Prostate gland (tissue), 2 donors: ENCODE measurements at regions not wholly inside any gene's neighbourhood (a gene's known extent, or its start where the extent isn't known, plus 50 kb on each side); places are given as distances from the start of the nearest gene placed in this dataset.

Experiments
- POLR2AphosphoS5 ChIP-seq: sonication (generic); formaldehyde crosslinking; IDR thresholded peaks from one replicate; pipeline ENCODE4 v1.6.1; 2017; ENCODE audit warnings: antibody characterized with exemption
- TF ChIP-seq, protein P1 (sequence below), 4 experiments: fragments of 200-600 bp in 2 of 4; fragments of 450-650 bp in 2 of 4; sonication (generic) in 2 of 4; IDR thresholded peaks; 1 replicate in 3 of 4; 2 replicates in 1 of 4; pipeline ENCODE4 v1.5.1; 2016 to 2019; ENCODE audit warnings: antibody characterized with exemption in 4 of 4, mild to moderate bottlenecking in 2 of 4, moderate library complexity in 2 of 4

- TF ChIP-seq, protein P1, sequence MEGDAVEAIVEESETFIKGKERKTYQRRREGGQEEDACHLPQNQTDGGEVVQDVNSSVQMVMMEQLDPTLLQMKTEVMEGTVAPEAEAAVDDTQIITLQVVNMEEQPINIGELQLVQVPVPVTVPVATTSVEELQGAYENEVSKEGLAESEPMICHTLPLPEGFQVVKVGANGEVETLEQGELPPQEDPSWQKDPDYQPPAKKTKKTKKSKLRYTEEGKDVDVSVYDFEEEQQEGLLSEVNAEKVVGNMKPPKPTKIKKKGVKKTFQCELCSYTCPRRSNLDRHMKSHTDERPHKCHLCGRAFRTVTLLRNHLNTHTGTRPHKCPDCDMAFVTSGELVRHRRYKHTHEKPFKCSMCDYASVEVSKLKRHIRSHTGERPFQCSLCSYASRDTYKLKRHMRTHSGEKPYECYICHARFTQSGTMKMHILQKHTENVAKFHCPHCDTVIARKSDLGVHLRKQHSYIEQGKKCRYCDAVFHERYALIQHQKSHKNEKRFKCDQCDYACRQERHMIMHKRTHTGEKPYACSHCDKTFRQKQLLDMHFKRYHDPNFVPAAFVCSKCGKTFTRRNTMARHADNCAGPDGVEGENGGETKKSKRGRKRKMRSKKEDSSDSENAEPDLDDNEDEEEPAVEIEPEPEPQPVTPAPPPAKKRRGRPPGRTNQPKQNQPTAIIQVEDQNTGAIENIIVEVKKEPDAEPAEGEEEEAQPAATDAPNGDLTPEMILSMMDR (IDR thresholded peaks at IDR 0.05): no peak
- no peak for TF ChIP-seq POLR2AphosphoS5
These were observed 965.8 kb downstream of the PLA2G4A start for GRCh38 chr1:187794561-187794960.
